ENCODE measurements at regions not wholly inside any gene's neighbourhood (a gene's known extent, or its start where the extent isn't known, plus 50 kb on each side); places are given as distances from the start of the nearest gene placed in this dataset.

GRCh38 chr9:26244661-26245451 lies 566.6 kb upstream of the TUSC1 start:
- peaks cover 8% of the 10 kb centered on the region for H3K9me3 Mint-ChIP-seq
- H3K36me3 Mint-ChIP-seq (ENCODE audit: low read depth): no peaks in the 10 kb centered on the region
- CTCF ChIA-PET: no interaction called here
- POLR2A ChIA-PET: no interaction called here
- intact Hi-C loops (cut with micrococcal nuclease): no loop called here
- DNase-seq: no peak
- no peak for ATAC-seq
- no peaks in the 10 kb centered on the region for H3K4me1 Mint-ChIP-seq (ENCODE audit: low read depth)
- H3K27ac Mint-ChIP-seq: no peak overlapping the region
- TF ChIP-seq CTCF (IDR thresholded peaks at IDR 0.05): no peak
- H3K4me3 Mint-ChIP-seq: no peak overlapping the region
- no peaks in the 10 kb centered on the region for H3K27me3 Mint-ChIP-seq

GRCh38 chr9:26243726-26244125 lies 565.5 kb upstream of the TUSC1 start:
- no peak for DNase-seq
- Mint-ChIP-seq H3K9me3 (peaks cover 6% of the 10 kb centered on the region), H3K27ac (no peak overlapping the region), H3K4me3 (no peak overlapping the region), H3K4me1 (ENCODE audit: low read depth) (no peaks in the 10 kb centered on the region), H3K27me3 (no peaks in the 10 kb centered on the region), H3K36me3 (ENCODE audit: low read depth) (no peaks in the 10 kb centered on the region)
- TF ChIP-seq CTCF (IDR thresholded peaks at IDR 0.05): no peak
- POLR2A ChIA-PET: no interaction called here
- CTCF ChIA-PET: no interaction called here
- intact Hi-C loops (cut with micrococcal nuclease): no loop called here
- no peak for ATAC-seq

- no peak overlapping the region for H3K4me3 Mint-ChIP-seq
- H3K27ac Mint-ChIP-seq: no peak overlapping the region
- H3K27me3 Mint-ChIP-seq: no peaks in the 10 kb centered on the region
- no peak for TF ChIP-seq CTCF (IDR thresholded peaks at IDR 0.05)
- ChIA-PET POLR2A (no interaction called here), CTCF (no interaction called here)
- peaks cover 5% of the 10 kb centered on the region for H3K9me3 Mint-ChIP-seq
- H3K36me3 Mint-ChIP-seq (ENCODE audit: low read depth): no peaks in the 10 kb centered on the region
- DNase-seq (no peak), ATAC-seq (no peak)
- intact Hi-C loops (cut with micrococcal nuclease): no loop called here
- H3K4me1 Mint-ChIP-seq (ENCODE audit: low read depth): no peaks in the 10 kb centered on the region
Observed at GRCh38 chr9:26243029-26243697, 564.9 kb upstream of the TUSC1 start.

- CTCF ChIA-PET: interaction anchor here (1.2 kb wide), 1 partner anchor 74 kb away, joined by 3 read pairs; no protein-coding TSS in a partner anchor
- ATAC-seq (no peak), DNase-seq (no peak)
- no peaks in the 10 kb centered on the region for H3K4me1 Mint-ChIP-seq (ENCODE audit: low read depth)
- no peak for TF ChIP-seq CTCF (IDR thresholded peaks at IDR 0.05)
- POLR2A ChIA-PET: no interaction called here
- H3K36me3 Mint-ChIP-seq (ENCODE audit: low read depth): no peaks in the 10 kb centered on the region
- intact Hi-C loops (cut with micrococcal nuclease): no loop called here
- peaks cover 6% of the 10 kb centered on the region for H3K9me3 Mint-ChIP-seq
- H3K27ac Mint-ChIP-seq: no peak overlapping the region
- H3K4me3 Mint-ChIP-seq: no peak overlapping the region
- no peaks in the 10 kb centered on the region for H3K27me3 Mint-ChIP-seq
Observed at GRCh38 chr9:26240020-26240419, 561.8 kb upstream of the TUSC1 start.

- POLR2A ChIA-PET: no interaction called here
- CTCF ChIA-PET: no interaction called here
- intact Hi-C loops (cut with micrococcal nuclease): no loop called here
- Mint-ChIP-seq H3K27ac (no peak overlapping the region), H3K4me3 (no peak overlapping the region), H3K4me1 (ENCODE audit: low read depth) (no peaks in the 10 kb centered on the region), H3K36me3 (ENCODE audit: low read depth) (no peaks in the 10 kb centered on the region), H3K27me3 (no peaks in the 10 kb centered on the region), H3K9me3 (peaks cover 9% of the 10 kb centered on the region)
- ATAC-seq (no peak), DNase-seq (no peak)
- no peak for TF ChIP-seq CTCF (IDR thresholded peaks at IDR 0.05)
Observed at GRCh38 chr9:26237256-26237655, 559.0 kb upstream of the TUSC1 start.
